CD14-positive monocyte (primary cell): ENCODE measurements at regions not wholly inside any gene's neighbourhood (a gene's known extent, or its start where the extent isn't known, plus 50 kb on each side); places are given as distances from the start of the nearest gene placed in this dataset.

Experiments used
- DNase-seq, 3 donors: peaks; one replicate each; pipeline ENCODE4 v3.0.0-alpha.2; 2011 to 2022
- H2AFZ ChIP-seq: 2 replicates; pipeline ENCODE4 v1.6.0; 2012; ENCODE audit warnings: mild to moderate bottlenecking, low read depth, low read length, inconsistent platforms; ENCODE audit not compliant: insufficient read depth, poor library complexity, severe bottlenecking
- H3K27ac ChIP-seq, 2 donors: 1 replicate in 1 of 2; 2 replicates in 1 of 2; pipeline ENCODE4 v1.5.1; 2012 to 2013; ENCODE audit warnings: low read length in 2 of 2, control low read depth in 1 of 2, inconsistent platforms in 1 of 2, low read depth in 1 of 2, mild to moderate bottlenecking in 1 of 2
- H3K27me3 ChIP-seq, 2 donors: one replicate each; pipeline versions ENCODE4 v1.6.0 to v1.6.1; 2011 to 2013; ENCODE audit warnings: low read length in 2 of 2; ENCODE audit not compliant: control insufficient read depth in 2 of 2, insufficient read depth in 2 of 2
- H3K36me3 ChIP-seq, 2 donors: replicated peaks in 1 of 2; 1 replicate in 1 of 2; 2 replicates in 1 of 2; pipeline versions ENCODE4 v1.5.1 to v1.6.1; 2012 to 2013; ENCODE audit warnings: low read length in 2 of 2, control low read depth in 1 of 2, inconsistent platforms in 1 of 2, mild to moderate bottlenecking in 1 of 2; ENCODE audit not compliant: insufficient read depth in 2 of 2, control insufficient read depth in 1 of 2
- H3K4me1 ChIP-seq, 2 donors: 1 replicate in 1 of 2; 2 replicates in 1 of 2; pipeline versions ENCODE4 v1.5.1 to v1.6.1; 2012 to 2013; ENCODE audit warnings: low read length in 2 of 2, control low read depth in 1 of 2, inconsistent platforms in 1 of 2, mild to moderate bottlenecking in 1 of 2, moderate library complexity in 1 of 2; ENCODE audit not compliant: insufficient read depth in 2 of 2, control insufficient read depth in 1 of 2
- H3K4me2 ChIP-seq: replicated peaks from 2 replicates; pipeline ENCODE3; 2012; ENCODE audit warnings: low read length, moderate library complexity, mild to moderate bottlenecking; ENCODE audit not compliant: poor library complexity, severe bottlenecking; ENCODE audit errors: extremely low read depth
- H3K4me3 ChIP-seq, 3 experiments: fragments of 200-600 bp in 1 of 3; sonication (generic) in 1 of 3; replicated peaks in 1 of 3; 1 replicate in 2 of 3; 2 replicates in 1 of 3; pipeline ENCODE4 v1.5.1; 2011 to 2013; ENCODE audit warnings: low read length in 3 of 3, mild to moderate bottlenecking in 3 of 3, control low read depth in 2 of 3, low read depth in 2 of 3, inconsistent platforms in 1 of 3, moderate library complexity in 1 of 3
- H3K79me2 ChIP-seq: 2 replicates; pipeline ENCODE4 v1.6.0; 2012; ENCODE audit warnings: mild to moderate bottlenecking, control low read depth, inconsistent platforms, low read length, moderate library complexity; ENCODE audit not compliant: insufficient read depth
- H3K9ac ChIP-seq: 2 replicates; pipeline ENCODE4 v1.6.0; 2017; ENCODE audit warnings: low read length, mild to moderate bottlenecking; ENCODE audit not compliant: insufficient read depth, poor library complexity, severe bottlenecking
- H3K9me3 ChIP-seq, 2 donors: replicated peaks in 1 of 2; 1 replicate in 1 of 2; 2 replicates in 1 of 2; pipeline versions ENCODE4 v1.5.1 to v1.6.1; 2012 to 2013; ENCODE audit warnings: low read length in 2 of 2, control low read depth in 1 of 2; ENCODE audit not compliant: control insufficient read depth in 1 of 2, insufficient read depth in 1 of 2
- H4K20me1 ChIP-seq: 2 replicates; pipeline ENCODE4 v1.6.0; 2012; ENCODE audit warnings: mild to moderate bottlenecking, low read length, control low read depth, moderate library complexity; ENCODE audit not compliant: insufficient read depth
- H3K27ac Mint-ChIP-seq, 7 donors: one replicate each; pipeline ENCODE4 v1.8.0; 2020; ENCODE audit warnings: mild to moderate bottlenecking in 7 of 7, mixed read lengths in 7 of 7, moderate library complexity in 6 of 7, inconsistent platforms in 2 of 7
- H3K27me3 Mint-ChIP-seq, 3 donors: one replicate each; pipeline ENCODE4 v1.8.0; 2021 to 2022; ENCODE audit warnings: low read depth in 3 of 3, mild to moderate bottlenecking in 3 of 3, mixed read lengths in 3 of 3, moderate library complexity in 3 of 3, inconsistent platforms in 1 of 3
- H3K36me3 Mint-ChIP-seq, 2 donors: one replicate each; pipeline ENCODE4 v1.8.0; 2020; ENCODE audit warnings: mixed read lengths in 2 of 2, inconsistent platforms in 1 of 2, mild to moderate bottlenecking in 1 of 2
- H3K4me1 Mint-ChIP-seq: one replicate; pipeline ENCODE4 v1.8.0; 2020; ENCODE audit warnings: mild to moderate bottlenecking, mixed read lengths
- H3K4me3 Mint-ChIP-seq, 2 donors: one replicate each; pipeline ENCODE4 v1.8.0; 2020; ENCODE audit warnings: mild to moderate bottlenecking in 2 of 2, mixed read lengths in 2 of 2, moderate library complexity in 1 of 2
- H3K9me3 Mint-ChIP-seq, 7 donors: one replicate each; pipeline ENCODE4 v1.8.0; 2020 to 2022; ENCODE audit warnings: mixed read lengths in 7 of 7, mild to moderate bottlenecking in 6 of 7, moderate library complexity in 6 of 7, inconsistent platforms in 2 of 7
- CTCF ChIP-seq: fragments of 200-600 bp; IDR thresholded peaks from one replicate; pipeline ENCODE4 v1.8.0; 2022; ENCODE audit warnings: antibody characterized with exemption, mild to moderate bottlenecking
- WGBS: methylation state at CpG from one replicate; pipeline ENCODE4 v1.1.5; 2013; ENCODE audit warnings: missing lambda C conversion rate; ENCODE audit not compliant: insufficient coverage; 5-methylcytosine and 5-hydroxymethylcytosine counted together
- intact Hi-C, 2 donors: fragments of 100-400 bp; cut with micrococcal nuclease; formaldehyde crosslinking; loops; one replicate each; pipeline versions ENCODE4 v1.15.0 to v1.15.1; 2023

- Histone ChIP-seq H3K9ac (no peak overlapping the region), H3K79me2 (no peaks in the 10 kb centered on the region), H3K27me3 (peaks cover 0 to 3% of the 10 kb centered on the region in 2 donors), H3K9me3 (no peaks in the 10 kb centered on the region), H3K4me2 (no peak overlapping the region), H2AFZ (no peak overlapping the region), H3K4me3 (no peak overlapping the region), H4K20me1 (no peaks in the 10 kb centered on the region), H3K27ac (no peak overlapping the region), H3K4me1 (no peaks in the 10 kb centered on the region), H3K36me3 (no peaks in the 10 kb centered on the region)
- Mint-ChIP-seq H3K27me3 (peaks cover 0 to 4% (median 3%) of the 10 kb centered on the region in 3 donors), H3K27ac (no peak overlapping the region), H3K4me3 (no peak overlapping the region), H3K36me3 (no peaks in the 10 kb centered on the region), H3K4me1 (no peaks in the 10 kb centered on the region), H3K9me3 (peaks cover 0 to 6% (median 2%) of the 10 kb centered on the region in 7 donors)
- WGBS = 71% methylated on average over 3 of the region's 3 CpGs
- no peak for DNase-seq
- TF ChIP-seq CTCF = no peak
- intact Hi-C loops = no loop called here
Observed at GRCh38 chr1:162976628-162977027, 92.5 kb upstream of the RGS4 start.

GRCh38 chr1:162974810-162975209 is 94.4 kb upstream of the RGS4 start:
- Histone ChIP-seq H3K27ac (no peak overlapping the region), H3K4me2 (no peak overlapping the region), H3K27me3 (peaks cover 0 to 3% of the 10 kb centered on the region in 2 donors), H4K20me1 (no peaks in the 10 kb centered on the region), H3K4me3 (no peak overlapping the region), H3K79me2 (no peaks in the 10 kb centered on the region), H3K9ac (no peak overlapping the region), H2AFZ (no peak overlapping the region), H3K36me3 (no peaks in the 10 kb centered on the region), H3K9me3 (no peaks in the 10 kb centered on the region), H3K4me1 (no peaks in the 10 kb centered on the region)
- Mint-ChIP-seq H3K27ac (no peak overlapping the region), H3K9me3 (peaks cover 0 to 6% (median 2%) of the 10 kb centered on the region in 7 donors), H3K27me3 (peaks cover 0 to 4% (median 3%) of the 10 kb centered on the region in 3 donors), H3K36me3 (no peaks in the 10 kb centered on the region), H3K4me3 (no peak overlapping the region), H3K4me1 (no peaks in the 10 kb centered on the region)
- TF ChIP-seq CTCF = no peak
- no peak for DNase-seq
- intact Hi-C loops = no loop called here
